SK-N-SH treated with all-trans-retinoic acid at 6 μM for 48 hours (cell line): ENCODE measurements at regions not wholly inside any gene's neighbourhood (a gene's known extent, or its start where the extent isn't known, plus 50 kb on each side); places are given as distances from the start of the nearest gene placed in this dataset.

Experiments used
- ATAC-seq: fragments of 200-7000 bp; cut with Tn5 transposase; 3 replicates; pipeline ENCODE4 v1.9.1; 2020; ENCODE audit warnings: mild to moderate bottlenecking, moderate library complexity
- ARNTL ChIP-seq: fragments of 450-650 bp; formaldehyde crosslinking; IDR thresholded peaks from 2 replicates; pipeline ENCODE4 v1.5.0; 2020; ENCODE audit warnings: low read depth, mild to moderate bottlenecking, moderate library complexity, borderline replicate concordance
- BACH2 ChIP-seq: fragments of 250-450 bp; sonication (Bioruptor Pico); IDR thresholded peaks from 2 replicates; pipeline ENCODE4 v1.9.0; 2021; ENCODE audit warnings: mild to moderate bottlenecking, borderline replicate concordance
- CREB5 ChIP-seq: fragments of 250-450 bp; sonication (Bioruptor Pico); IDR thresholded peaks from 2 replicates; pipeline ENCODE4 v1.5.1; 2020; ENCODE audit warnings: low read depth, mild to moderate bottlenecking, moderate library complexity
- CSDC2 ChIP-seq: fragments of 250-450 bp; sonication (Bioruptor Pico); IDR thresholded peaks from 2 replicates; pipeline ENCODE4 v1.5.0; 2020; ENCODE audit warnings: mild to moderate bottlenecking, moderate library complexity
- ESRRG ChIP-seq: fragments of 250-450 bp; sonication (Bioruptor Pico); IDR thresholded peaks from 2 replicates; pipeline ENCODE4 v1.6.1; 2021; ENCODE audit warnings: mild to moderate bottlenecking
- GLIS3 ChIP-seq: fragments of 250-450 bp; sonication (Bioruptor Pico); IDR thresholded peaks from 2 replicates; pipeline ENCODE4 v1.5.0; 2020; ENCODE audit warnings: mild to moderate bottlenecking, moderate library complexity
- ISL1 ChIP-seq: fragments of 250-450 bp; sonication (Bioruptor Pico); IDR thresholded peaks from 2 replicates; pipeline ENCODE4 v2.1.2; 2022; ENCODE audit warnings: mild to moderate bottlenecking, moderate library complexity
- OSR1 ChIP-seq: fragments of 250-450 bp; sonication (Bioruptor Pico); IDR thresholded peaks from 2 replicates; pipeline ENCODE4 v1.8.0; 2022; ENCODE audit warnings: moderate library complexity, mild to moderate bottlenecking, inconsistent platforms
- POU6F1 ChIP-seq: fragments of 250-450 bp; sonication (Bioruptor Pico); IDR thresholded peaks from 2 replicates; pipeline ENCODE4 v1.8.0; 2021; ENCODE audit warnings: low read depth, mild to moderate bottlenecking, moderate library complexity, borderline replicate concordance
- PPARA ChIP-seq: fragments of 250-450 bp; sonication (Bioruptor Pico); IDR thresholded peaks from 2 replicates; pipeline ENCODE4 v1.5.0; 2020; ENCODE audit warnings: mild to moderate bottlenecking, borderline replicate concordance
- RARB ChIP-seq: fragments of 250-450 bp; sonication (Bioruptor Pico); IDR thresholded peaks from 2 replicates; pipeline ENCODE4 v1.8.0; 2021; ENCODE audit warnings: mild to moderate bottlenecking, moderate library complexity
- SNAI2 ChIP-seq: fragments of 250-450 bp; sonication (Bioruptor Pico); IDR thresholded peaks from 2 replicates; pipeline ENCODE4 v1.5.0; 2020; ENCODE audit warnings: mild to moderate bottlenecking, moderate library complexity
- TCF4 ChIP-seq: fragments of 250-450 bp; sonication (Bioruptor Pico); IDR thresholded peaks from 2 replicates; pipeline ENCODE4 v1.8.0; 2021; ENCODE audit warnings: mild to moderate bottlenecking, moderate library complexity, borderline replicate concordance
- TOX ChIP-seq: fragments of 250-450 bp; sonication (Bioruptor Pico); IDR thresholded peaks from 2 replicates; pipeline ENCODE4 v1.8.0; 2021; ENCODE audit warnings: mild to moderate bottlenecking, moderate library complexity, borderline replicate concordance
- ZC3H10 ChIP-seq: fragments of 250-450 bp; sonication (Bioruptor Pico); IDR thresholded peaks from 2 replicates; pipeline ENCODE4 v1.5.1; 2021; ENCODE audit warnings: mild to moderate bottlenecking, moderate library complexity
- ZFP3 ChIP-seq: fragments of 250-450 bp; sonication (Bioruptor Pico); IDR thresholded peaks from 2 replicates; pipeline ENCODE4 v1.5.0; 2020; ENCODE audit warnings: mild to moderate bottlenecking, moderate library complexity
- ZFP30 ChIP-seq: fragments of 450-650 bp; formaldehyde crosslinking; IDR thresholded peaks from 2 replicates; pipeline ENCODE4 v1.5.0; 2022; ENCODE audit warnings: mild to moderate bottlenecking, moderate library complexity
- ZNF565 ChIP-seq: fragments of 450-650 bp; formaldehyde crosslinking; conservative IDR thresholded peaks from 2 replicates; pipeline ENCODE4 v1.5.0; 2020; ENCODE audit warnings: low read depth, mild to moderate bottlenecking, moderate library complexity
- ZNF70 ChIP-seq: fragments of 450-650 bp; formaldehyde crosslinking; IDR thresholded peaks from 2 replicates; pipeline ENCODE4 v1.5.0; 2020; ENCODE audit warnings: mild to moderate bottlenecking, moderate library complexity
- ZNF8 ChIP-seq: fragments of 450-650 bp; formaldehyde crosslinking; IDR thresholded peaks from 2 replicates; pipeline ENCODE4 v1.5.0; 2020; ENCODE audit warnings: mild to moderate bottlenecking, moderate library complexity
- TF ChIP-seq, protein P1 (sequence below): fragments of 250-450 bp; sonication (Bioruptor Pico); IDR thresholded peaks from 2 replicates; pipeline ENCODE4 v1.5.1; 2021; ENCODE audit warnings: mild to moderate bottlenecking, moderate library complexity
- TF ChIP-seq, protein P2 (sequence below): fragments of 250-450 bp; sonication (Bioruptor Pico); IDR thresholded peaks from 2 replicates; pipeline ENCODE4 v1.5.0; 2020; ENCODE audit warnings: mild to moderate bottlenecking, moderate library complexity
- TF ChIP-seq, protein P3 (sequence below): fragments of 250-450 bp; sonication (Bioruptor Pico); IDR thresholded peaks from 2 replicates; pipeline ENCODE4 v1.8.0; 2020; ENCODE audit warnings: mild to moderate bottlenecking, moderate library complexity, borderline replicate concordance

DNA sequence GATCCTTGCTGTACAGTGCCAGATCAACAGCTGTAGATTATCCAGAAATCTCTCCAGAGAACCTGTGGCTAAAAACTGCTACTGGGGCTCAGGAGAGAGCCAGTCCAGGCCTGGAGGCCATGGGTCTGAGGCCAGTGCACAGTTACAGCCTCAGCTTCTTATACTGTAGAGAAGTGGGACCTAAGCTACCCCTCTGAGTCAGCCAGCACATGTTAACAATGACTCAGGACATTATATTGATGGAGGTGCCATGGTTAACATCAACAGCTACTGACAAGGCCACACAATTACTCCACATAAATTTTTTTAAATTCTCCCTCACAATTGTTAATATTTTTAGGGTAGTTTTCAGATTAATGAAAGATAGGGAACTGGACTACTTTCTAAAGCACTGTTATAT lies 138.5 kb downstream of the RBM26 start:
- ATAC-seq = no peak
- TF ChIP-seq OSR1 = no peak
- no peak for TF ChIP-seq ZNF565 (CRISPR knock-in tag)
- no peak for TF ChIP-seq SNAI2 (CRISPR knock-in tag)
- no peak for TF ChIP-seq ZFP3 (CRISPR knock-in tag)
- no peak for TF ChIP-seq ESRRG (CRISPR knock-in tag)
- TF ChIP-seq TCF4 (CRISPR knock-in tag) = no peak
- TF ChIP-seq PPARA (CRISPR knock-in tag) = no peak
- TF ChIP-seq CREB5 = no peak
- TF ChIP-seq ZFP30 (CRISPR knock-in tag) = no peak
- TF ChIP-seq GLIS3 (CRISPR knock-in tag) = no peak
- TF ChIP-seq ZC3H10 = no peak
- TF ChIP-seq RARB (CRISPR knock-in tag) = no peak
- TF ChIP-seq ZNF8 = no peak
- TF ChIP-seq POU6F1 (CRISPR knock-in tag) = no peak
- no peak for TF ChIP-seq CSDC2 (CRISPR knock-in tag)
- TF ChIP-seq ZNF70 (CRISPR knock-in tag) = no peak
- TF ChIP-seq, protein P1, sequence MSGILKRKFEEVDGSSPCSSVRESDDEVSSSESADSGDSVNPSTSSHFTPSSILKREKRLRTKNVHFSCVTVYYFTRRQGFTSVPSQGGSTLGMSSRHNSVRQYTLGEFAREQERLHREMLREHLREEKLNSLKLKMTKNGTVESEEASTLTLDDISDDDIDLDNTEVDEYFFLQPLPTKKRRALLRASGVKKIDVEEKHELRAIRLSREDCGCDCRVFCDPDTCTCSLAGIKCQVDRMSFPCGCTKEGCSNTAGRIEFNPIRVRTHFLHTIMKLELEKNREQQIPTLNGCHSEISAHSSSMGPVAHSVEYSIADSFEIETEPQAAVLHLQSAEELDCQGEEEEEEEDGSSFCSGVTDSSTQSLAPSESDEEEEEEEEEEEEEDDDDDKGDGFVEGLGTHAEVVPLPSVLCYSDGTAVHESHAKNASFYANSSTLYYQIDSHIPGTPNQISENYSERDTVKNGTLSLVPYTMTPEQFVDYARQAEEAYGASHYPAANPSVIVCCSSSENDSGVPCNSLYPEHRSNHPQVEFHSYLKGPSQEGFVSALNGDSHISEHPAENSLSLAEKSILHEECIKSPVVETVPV = no peak
- TF ChIP-seq BACH2 (CRISPR knock-in tag) = no peak
- no peak for TF ChIP-seq TOX
- TF ChIP-seq, protein P2, sequence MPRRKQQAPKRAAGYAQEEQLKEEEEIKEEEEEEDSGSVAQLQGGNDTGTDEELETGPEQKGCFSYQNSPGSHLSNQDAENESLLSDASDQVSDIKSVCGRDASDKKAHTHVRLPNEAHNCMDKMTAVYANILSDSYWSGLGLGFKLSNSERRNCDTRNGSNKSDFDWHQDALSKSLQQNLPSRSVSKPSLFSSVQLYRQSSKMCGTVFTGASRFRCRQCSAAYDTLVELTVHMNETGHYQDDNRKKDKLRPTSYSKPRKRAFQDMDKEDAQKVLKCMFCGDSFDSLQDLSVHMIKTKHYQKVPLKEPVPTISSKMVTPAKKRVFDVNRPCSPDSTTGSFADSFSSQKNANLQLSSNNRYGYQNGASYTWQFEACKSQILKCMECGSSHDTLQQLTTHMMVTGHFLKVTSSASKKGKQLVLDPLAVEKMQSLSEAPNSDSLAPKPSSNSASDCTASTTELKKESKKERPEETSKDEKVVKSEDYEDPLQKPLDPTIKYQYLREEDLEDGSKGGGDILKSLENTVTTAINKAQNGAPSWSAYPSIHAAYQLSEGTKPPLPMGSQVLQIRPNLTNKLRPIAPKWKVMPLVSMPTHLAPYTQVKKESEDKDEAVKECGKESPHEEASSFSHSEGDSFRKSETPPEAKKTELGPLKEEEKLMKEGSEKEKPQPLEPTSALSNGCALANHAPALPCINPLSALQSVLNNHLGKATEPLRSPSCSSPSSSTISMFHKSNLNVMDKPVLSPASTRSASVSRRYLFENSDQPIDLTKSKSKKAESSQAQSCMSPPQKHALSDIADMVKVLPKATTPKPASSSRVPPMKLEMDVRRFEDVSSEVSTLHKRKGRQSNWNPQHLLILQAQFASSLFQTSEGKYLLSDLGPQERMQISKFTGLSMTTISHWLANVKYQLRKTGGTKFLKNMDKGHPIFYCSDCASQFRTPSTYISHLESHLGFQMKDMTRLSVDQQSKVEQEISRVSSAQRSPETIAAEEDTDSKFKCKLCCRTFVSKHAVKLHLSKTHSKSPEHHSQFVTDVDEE (CRISPR knock-in tag) = no peak
- TF ChIP-seq, all 23 proteins: peak for 0

GRCh38 chr13:79258489-79258888 lies 147.6 kb downstream of the RBM26 start:
- no peak for TF ChIP-seq RARB (CRISPR knock-in tag)
- TF ChIP-seq BACH2 (CRISPR knock-in tag) = no peak
- TF ChIP-seq ARNTL (CRISPR knock-in tag) = no peak
- TF ChIP-seq TOX = no peak
- TF ChIP-seq SNAI2 (CRISPR knock-in tag) = no peak
- TF ChIP-seq, protein P3, sequence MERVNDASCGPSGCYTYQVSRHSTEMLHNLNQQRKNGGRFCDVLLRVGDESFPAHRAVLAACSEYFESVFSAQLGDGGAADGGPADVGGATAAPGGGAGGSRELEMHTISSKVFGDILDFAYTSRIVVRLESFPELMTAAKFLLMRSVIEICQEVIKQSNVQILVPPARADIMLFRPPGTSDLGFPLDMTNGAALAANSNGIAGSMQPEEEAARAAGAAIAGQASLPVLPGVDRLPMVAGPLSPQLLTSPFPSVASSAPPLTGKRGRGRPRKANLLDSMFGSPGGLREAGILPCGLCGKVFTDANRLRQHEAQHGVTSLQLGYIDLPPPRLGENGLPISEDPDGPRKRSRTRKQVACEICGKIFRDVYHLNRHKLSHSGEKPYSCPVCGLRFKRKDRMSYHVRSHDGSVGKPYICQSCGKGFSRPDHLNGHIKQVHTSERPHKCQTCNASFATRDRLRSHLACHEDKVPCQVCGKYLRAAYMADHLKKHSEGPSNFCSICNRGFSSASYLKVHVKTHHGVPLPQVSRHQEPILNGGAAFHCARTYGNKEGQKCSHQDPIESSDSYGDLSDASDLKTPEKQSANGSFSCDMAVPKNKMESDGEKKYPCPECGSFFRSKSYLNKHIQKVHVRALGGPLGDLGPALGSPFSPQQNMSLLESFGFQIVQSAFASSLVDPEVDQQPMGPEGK (CRISPR knock-in tag) = no peak
- no peak for TF ChIP-seq CSDC2 (CRISPR knock-in tag)
- no peak for TF ChIP-seq ZNF70 (CRISPR knock-in tag)
- TF ChIP-seq ISL1 (CRISPR knock-in tag) = no peak
- TF ChIP-seq POU6F1 (CRISPR knock-in tag) = no peak
- TF ChIP-seq ZFP30 (CRISPR knock-in tag) = no peak
- TF ChIP-seq, protein P1 = no peak
- TF ChIP-seq ESRRG (CRISPR knock-in tag) = no peak
- no peak for TF ChIP-seq ZC3H10
- no peak for TF ChIP-seq GLIS3 (CRISPR knock-in tag)
- TF ChIP-seq OSR1 = no peak
- TF ChIP-seq PPARA (CRISPR knock-in tag) = no peak
- no peak for TF ChIP-seq TCF4 (CRISPR knock-in tag)
- no peak for ATAC-seq
